ENCODE measurements at regions not wholly inside any gene's neighbourhood (a gene's known extent, or its start where the extent isn't known, plus 50 kb on each side); places are given as distances from the start of the nearest gene placed in this dataset.

DNA sequence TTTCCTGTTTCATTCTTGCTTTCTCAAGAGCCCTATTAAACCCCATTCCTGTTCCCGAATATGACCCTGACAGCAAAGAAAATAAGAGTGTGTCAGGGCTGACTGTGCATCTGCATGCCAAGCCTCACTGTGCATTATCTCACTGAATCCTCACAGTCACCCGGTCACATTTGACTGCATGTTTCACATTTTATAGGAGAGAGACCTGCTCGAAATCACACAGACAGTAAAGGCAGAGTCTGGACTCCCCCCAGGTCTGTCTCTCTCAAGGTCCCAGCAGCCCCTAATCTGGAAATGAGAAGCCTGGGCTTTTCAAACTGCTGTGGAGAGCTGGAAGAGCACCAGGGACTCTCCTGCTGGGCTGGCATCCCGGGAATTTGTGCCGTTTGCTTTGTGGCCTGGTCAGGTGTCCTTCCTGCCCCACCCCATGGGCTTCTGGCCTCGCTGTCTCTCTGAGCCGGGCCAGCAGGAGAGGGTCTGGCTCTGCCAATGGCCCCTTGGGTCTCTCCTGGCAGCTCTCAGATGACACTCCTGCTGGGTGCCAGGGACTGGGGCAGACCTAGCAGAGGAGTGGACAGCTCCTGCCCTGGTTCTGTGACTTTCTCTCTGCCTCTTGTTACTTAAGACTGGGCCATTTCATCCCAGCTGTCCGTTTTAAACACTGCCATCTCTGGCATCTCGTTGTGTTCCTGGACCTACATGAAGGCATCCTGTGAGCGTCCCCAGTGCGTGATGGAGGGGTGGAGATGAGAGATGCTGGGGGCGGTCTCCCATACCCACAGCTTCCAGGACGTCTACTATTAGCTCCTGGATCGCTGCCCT, 173.6 kb downstream of the ARHGAP12 start:
- no peak for DNase-seq (ENCODE audit: low read depth in 2 of 2)

- DNase-seq (ENCODE audit: low read depth in 2 of 2), result no peak
Measured at GRCh38 chr10:31753681-31754080, 174.9 kb downstream of the ARHGAP12 start.

DNA sequence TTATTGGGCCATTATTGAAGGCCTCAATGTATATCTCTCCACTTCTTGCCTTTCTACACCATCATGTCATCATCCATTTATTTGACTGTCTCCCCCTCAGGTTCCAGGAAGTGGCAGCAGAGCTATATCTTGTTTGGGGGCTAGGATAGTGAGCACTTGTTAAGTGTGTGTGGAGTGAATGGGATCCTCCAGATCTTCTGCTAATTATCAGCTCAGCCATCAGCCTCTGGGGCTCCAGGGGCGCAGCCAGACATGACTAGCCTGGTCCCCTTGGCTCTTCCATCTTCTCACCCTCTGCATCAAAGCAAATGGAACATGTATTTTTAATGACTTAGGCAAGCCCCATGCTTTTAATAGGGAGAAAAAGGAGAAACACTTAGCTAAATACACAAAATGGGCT, 176.5 kb downstream of the ARHGAP12 start:
- no peak for DNase-seq (ENCODE audit: low read depth in 2 of 2)

DNA sequence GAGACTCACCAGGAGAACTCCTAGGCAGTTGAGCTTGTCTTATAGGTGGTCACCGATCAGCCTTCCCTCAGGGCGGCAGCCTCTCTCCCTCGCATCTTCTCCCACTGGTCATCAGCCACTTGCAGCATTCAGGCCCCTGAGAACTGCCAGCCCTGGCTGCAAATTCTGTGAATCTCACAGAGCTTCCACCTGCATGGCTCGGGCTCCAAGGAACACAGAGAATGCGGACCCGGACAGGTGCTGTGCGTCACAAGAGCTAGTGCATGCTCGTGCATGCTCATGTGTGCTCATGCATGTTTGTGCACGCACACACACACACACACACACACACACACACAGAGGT, 176.9 kb downstream of the ARHGAP12 start:
- no peak for DNase-seq (ENCODE audit: low read depth in 2 of 2)

GRCh38 chr10:31751051-31751737, 177.4 kb downstream of the ARHGAP12 start:
- DNase-seq (ENCODE audit: low read depth in 2 of 2), result no peak

DNA sequence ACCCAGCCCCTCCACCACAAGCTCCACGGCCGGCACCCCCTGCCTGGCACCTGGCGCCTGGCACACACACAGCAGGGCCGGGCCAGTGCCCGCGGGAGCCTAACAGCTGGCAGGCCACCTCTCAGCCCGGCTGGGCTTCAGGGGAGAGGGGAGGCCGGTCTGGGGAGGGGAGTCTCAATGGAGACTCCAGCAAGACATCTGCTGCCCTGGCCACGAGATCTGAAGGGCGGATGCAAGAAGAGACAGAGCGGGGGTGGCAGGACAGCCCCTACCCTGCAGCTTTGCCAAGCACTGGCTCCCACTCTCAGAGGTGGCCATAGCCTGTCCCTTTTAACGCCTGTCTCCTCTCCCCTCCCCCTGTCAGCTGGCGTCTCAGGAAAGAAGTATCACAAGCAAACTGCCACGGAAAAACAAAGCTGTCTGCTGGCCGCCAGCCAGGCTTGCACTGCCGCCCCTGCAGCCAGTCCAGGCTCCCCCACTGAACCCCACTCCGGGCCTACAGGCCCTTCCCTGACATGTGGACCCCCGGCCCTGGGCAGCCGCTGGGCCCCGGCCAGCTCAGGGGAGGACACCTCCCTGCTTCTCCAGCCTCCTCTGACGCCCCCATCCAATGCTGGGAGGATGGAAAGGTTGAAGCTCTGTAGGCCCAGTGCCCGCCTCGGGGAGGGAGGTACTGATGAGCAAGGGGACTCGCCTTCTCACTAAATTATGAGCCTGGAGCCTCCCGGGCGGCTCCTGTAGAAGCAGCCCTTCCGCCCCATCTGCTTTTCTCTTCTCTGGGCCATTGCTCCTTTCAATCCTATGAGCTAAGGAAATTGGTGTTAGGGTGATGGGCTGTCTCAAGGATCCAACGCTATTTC, 178.4 kb downstream of the ARHGAP12 start:
- DNase-seq (ENCODE audit: low read depth in 2 of 2), result no peak

DNA sequence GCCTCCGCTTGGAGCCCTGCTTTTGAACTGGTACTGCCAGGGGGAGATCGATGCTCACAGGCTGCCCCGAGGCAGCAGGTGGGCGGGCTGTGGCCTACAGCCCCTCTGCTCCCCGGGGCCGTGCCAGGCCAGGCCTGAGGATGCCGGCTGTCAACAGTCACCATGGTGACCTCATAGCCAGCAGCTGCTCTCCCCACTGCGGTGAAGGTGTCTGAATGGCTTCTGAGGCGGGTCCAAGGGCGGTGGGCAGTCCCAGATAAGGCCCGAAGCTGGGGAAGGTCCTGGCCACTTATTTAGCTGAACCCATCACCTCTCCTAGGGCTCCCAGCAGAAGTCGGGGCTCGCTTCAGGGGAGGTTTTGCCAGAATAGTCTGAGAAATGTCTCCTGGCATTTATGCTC, 179.3 kb downstream of the ARHGAP12 start:
- no peak for DNase-seq (ENCODE audit: low read depth in 2 of 2)

- peak; percentile 19 to 39 for DNase-seq (ENCODE audit: low read depth in 2 of 2)
Measured at GRCh38 chr10:31745612-31746376, 182.8 kb downstream of the ARHGAP12 start.

DNA sequence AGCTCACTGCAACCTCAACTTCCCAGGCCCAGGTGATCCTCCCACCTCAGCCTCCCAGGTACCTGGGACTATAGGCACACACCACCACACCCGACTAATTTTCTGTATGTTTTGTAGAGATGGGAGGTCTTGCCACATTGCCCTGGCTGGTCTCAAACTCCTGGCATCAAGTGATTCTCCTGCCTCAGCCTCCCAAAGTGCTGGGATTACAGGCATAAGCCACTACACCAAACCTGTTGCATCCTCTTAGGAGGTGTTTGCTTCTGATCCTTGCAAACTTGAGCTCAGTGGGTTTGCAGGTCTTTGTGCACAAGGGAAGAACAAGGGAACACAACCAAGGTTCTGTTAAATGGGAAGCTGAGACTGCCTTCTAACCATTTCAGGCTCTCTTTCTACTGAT, 184.6 kb downstream of the ARHGAP12 start:
- no peak for DNase-seq (ENCODE audit: low read depth in 2 of 2)

DNA sequence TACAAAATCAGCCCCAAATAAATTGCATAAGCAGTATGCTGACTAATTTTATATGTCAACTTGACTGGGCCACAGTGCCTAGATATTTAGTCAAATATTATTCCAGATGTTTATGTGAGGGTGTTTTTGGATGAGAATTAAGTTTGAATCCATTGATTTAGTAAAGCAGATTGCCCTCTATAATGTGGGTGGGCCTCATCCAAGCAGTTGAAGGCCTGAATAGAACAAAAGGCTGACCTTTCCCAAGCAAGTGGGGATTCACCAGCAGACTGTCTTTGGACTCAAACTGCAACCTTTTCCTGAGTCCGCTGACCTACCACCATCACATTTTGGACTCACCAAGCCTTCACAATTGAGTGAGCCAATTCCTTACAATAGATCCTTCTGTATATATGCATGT, 186.4 kb downstream of the ARHGAP12 start:
- no peak for DNase-seq (ENCODE audit: low read depth in 2 of 2)

GRCh38 chr10:31741473-31741872, 187.2 kb downstream of the ARHGAP12 start:
- no peak for DNase-seq (ENCODE audit: low read depth in 2 of 2)

GRCh38 chr10:31739711-31740110, 188.9 kb downstream of the ARHGAP12 start:
- no peak for DNase-seq (ENCODE audit: low read depth in 2 of 2)

DNA sequence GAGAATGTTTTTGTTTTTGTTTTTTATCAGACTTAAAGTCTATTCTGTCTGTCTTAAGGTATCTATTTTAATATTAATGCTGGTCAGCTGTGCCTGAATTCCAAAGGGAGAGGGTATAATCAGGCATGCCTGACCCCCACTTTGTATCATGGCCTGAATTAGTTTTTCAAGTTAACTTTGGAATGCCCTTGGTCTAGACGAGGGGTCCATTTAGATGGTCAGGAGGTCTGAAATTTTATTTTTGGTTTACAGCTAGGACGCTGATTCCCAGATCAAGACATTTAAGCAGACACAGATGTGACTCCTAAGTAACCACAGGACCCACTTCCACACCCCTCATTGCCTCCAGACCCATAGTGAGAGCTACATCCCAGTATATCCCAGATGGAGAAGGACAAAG, 189.5 kb downstream of the ARHGAP12 start:
- no peak for DNase-seq (ENCODE audit: low read depth in 2 of 2)

- DNase-seq (ENCODE audit: low read depth in 2 of 2), result no peak
Measured at GRCh38 chr10:31731711-31732110, 196.9 kb downstream of the ARHGAP12 start.

DNA sequence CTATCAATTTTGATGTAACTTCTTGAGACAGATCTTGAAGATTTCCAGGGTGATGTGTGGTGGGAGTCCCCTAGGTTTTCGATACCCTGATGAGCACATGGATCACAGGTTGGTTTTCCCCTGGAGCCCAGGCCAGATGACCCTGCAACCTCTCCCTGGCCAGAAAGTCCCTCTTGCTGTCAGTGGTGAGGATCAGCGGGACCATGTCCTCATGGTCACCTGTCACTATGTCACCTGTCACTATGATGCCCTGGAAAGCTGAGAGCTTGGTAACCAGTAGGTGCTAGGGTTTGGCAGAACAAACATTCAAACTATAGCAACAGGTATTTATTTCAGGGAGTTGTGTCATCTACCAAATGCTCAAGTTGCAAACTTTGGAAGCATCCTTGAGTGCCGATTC, 197.9 kb downstream of the ARHGAP12 start:
- no peak for DNase-seq (ENCODE audit: low read depth in 2 of 2)

GRCh38 chr10:31728698-31729224, 199.9 kb downstream of the ARHGAP12 start:
- DNase-seq (ENCODE audit: low read depth in 2 of 2), result no peak

DNA sequence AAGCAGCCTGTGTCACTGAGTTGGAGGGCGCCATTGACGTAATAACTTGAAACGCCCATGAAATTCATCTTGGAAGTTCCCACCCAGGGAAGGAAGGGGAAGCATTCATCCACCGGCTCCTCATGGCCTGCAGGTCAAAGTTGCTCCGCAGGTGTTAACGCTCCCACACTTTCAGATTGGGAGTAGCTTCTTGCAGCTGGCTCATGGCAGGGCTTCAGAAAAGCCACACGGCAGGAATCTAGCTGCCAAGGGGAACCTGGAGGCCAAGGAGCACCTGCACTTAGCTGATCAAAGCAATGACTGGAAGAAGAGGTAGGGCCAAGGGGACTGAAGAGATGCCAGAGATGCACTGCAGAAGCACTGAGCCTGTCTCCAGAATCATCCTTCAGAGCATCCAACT, 203.2 kb downstream of the ARHGAP12 start:
- DNase-seq (ENCODE audit: low read depth in 2 of 2), result no peak

DNA sequence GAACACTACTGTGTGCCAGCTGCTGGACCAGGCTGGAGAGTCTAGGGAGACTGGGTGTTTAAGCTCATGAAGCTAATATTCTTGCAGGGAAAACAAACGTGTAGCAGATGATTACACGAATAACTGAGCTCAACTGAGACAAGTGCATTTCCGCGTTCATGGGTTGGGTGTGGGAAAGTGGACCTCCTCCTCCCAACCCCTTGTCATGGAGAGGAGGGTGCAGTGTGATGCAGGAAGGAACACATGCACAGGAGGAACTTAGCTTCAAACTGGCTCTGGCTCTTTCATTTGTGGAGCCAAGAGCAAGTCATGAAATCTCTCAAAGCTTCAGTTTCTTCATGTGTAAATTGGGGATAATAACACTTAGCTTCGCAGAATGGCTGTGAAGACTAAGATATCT, 204.3 kb downstream of the ARHGAP12 start:
- DNase-seq (ENCODE audit: low read depth in 2 of 2), result no peak

DNA sequence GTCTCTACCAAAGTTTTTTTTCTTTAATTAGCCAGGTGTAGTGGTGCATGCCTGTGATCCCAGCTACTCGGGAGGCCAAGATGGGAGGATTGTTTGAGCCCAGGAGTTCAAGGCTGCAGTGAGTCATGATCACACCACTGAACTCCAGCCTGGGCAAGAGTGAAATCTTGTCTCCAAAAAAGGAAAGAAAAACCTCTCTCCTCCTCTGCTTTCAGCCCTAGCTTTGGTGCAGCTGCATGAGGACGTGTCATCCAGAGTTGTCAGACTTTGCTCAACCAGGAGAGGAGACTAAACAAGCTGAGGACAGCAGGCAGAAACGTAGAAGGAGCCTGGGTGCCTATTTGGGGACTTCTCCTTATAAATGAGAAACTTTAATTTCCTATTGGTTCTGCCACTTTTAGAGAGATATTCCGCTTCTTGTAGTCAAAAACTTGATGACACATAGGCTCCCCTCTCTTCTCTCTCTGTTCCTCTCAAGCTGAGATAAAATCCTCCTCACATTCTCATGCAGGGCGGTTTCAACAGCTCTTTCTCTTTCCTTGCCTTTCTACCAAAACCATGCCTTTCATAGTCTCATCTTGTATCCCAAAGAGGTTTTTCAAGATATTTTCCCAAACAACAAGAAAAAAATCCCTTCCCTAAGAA, 205.4 kb downstream of the ARHGAP12 start:
- no peak for DNase-seq (ENCODE audit: low read depth in 2 of 2)

- no peak for DNase-seq (ENCODE audit: low read depth in 2 of 2)
Measured at GRCh38 chr10:31721096-31721495, 207.5 kb downstream of the ARHGAP12 start.

- DNase-seq (ENCODE audit: low read depth in 2 of 2), result no peak
Measured at GRCh38 chr10:31720546-31720945, 208.1 kb downstream of the ARHGAP12 start.
